CD14-positive monocyte (primary cell): ENCODE measurements at regions not wholly inside any gene's neighbourhood (a gene's known extent, or its start where the extent isn't known, plus 50 kb on each side); places are given as distances from the start of the nearest gene placed in this dataset.

Experiments used
- DNase-seq, 3 donors: peaks; one replicate each; pipeline ENCODE4 v3.0.0-alpha.2; 2011 to 2022
- H2AFZ ChIP-seq: 2 replicates; pipeline ENCODE4 v1.6.0; 2012; ENCODE audit warnings: mild to moderate bottlenecking, low read depth, low read length, inconsistent platforms; ENCODE audit not compliant: insufficient read depth, poor library complexity, severe bottlenecking
- H3K27ac ChIP-seq, 2 donors: 1 replicate in 1 of 2; 2 replicates in 1 of 2; pipeline ENCODE4 v1.5.1; 2012 to 2013; ENCODE audit warnings: low read length in 2 of 2, control low read depth in 1 of 2, inconsistent platforms in 1 of 2, low read depth in 1 of 2, mild to moderate bottlenecking in 1 of 2
- H3K27me3 ChIP-seq, 2 donors: one replicate each; pipeline versions ENCODE4 v1.6.0 to v1.6.1; 2011 to 2013; ENCODE audit warnings: low read length in 2 of 2; ENCODE audit not compliant: control insufficient read depth in 2 of 2, insufficient read depth in 2 of 2
- H3K36me3 ChIP-seq, 2 donors: replicated peaks in 1 of 2; 1 replicate in 1 of 2; 2 replicates in 1 of 2; pipeline versions ENCODE4 v1.5.1 to v1.6.1; 2012 to 2013; ENCODE audit warnings: low read length in 2 of 2, control low read depth in 1 of 2, inconsistent platforms in 1 of 2, mild to moderate bottlenecking in 1 of 2; ENCODE audit not compliant: insufficient read depth in 2 of 2, control insufficient read depth in 1 of 2
- H3K4me1 ChIP-seq, 2 donors: 1 replicate in 1 of 2; 2 replicates in 1 of 2; pipeline versions ENCODE4 v1.5.1 to v1.6.1; 2012 to 2013; ENCODE audit warnings: low read length in 2 of 2, control low read depth in 1 of 2, inconsistent platforms in 1 of 2, mild to moderate bottlenecking in 1 of 2, moderate library complexity in 1 of 2; ENCODE audit not compliant: insufficient read depth in 2 of 2, control insufficient read depth in 1 of 2
- H3K4me2 ChIP-seq: replicated peaks from 2 replicates; pipeline ENCODE3; 2012; ENCODE audit warnings: low read length, moderate library complexity, mild to moderate bottlenecking; ENCODE audit not compliant: poor library complexity, severe bottlenecking; ENCODE audit errors: extremely low read depth
- H3K4me3 ChIP-seq, 3 experiments: fragments of 200-600 bp in 1 of 3; sonication (generic) in 1 of 3; replicated peaks in 1 of 3; 1 replicate in 2 of 3; 2 replicates in 1 of 3; pipeline ENCODE4 v1.5.1; 2011 to 2013; ENCODE audit warnings: low read length in 3 of 3, mild to moderate bottlenecking in 3 of 3, control low read depth in 2 of 3, low read depth in 2 of 3, inconsistent platforms in 1 of 3, moderate library complexity in 1 of 3
- H3K79me2 ChIP-seq: 2 replicates; pipeline ENCODE4 v1.6.0; 2012; ENCODE audit warnings: mild to moderate bottlenecking, control low read depth, inconsistent platforms, low read length, moderate library complexity; ENCODE audit not compliant: insufficient read depth
- H3K9ac ChIP-seq: 2 replicates; pipeline ENCODE4 v1.6.0; 2017; ENCODE audit warnings: low read length, mild to moderate bottlenecking; ENCODE audit not compliant: insufficient read depth, poor library complexity, severe bottlenecking
- H3K9me3 ChIP-seq, 2 donors: replicated peaks in 1 of 2; 1 replicate in 1 of 2; 2 replicates in 1 of 2; pipeline versions ENCODE4 v1.5.1 to v1.6.1; 2012 to 2013; ENCODE audit warnings: low read length in 2 of 2, control low read depth in 1 of 2; ENCODE audit not compliant: control insufficient read depth in 1 of 2, insufficient read depth in 1 of 2
- H4K20me1 ChIP-seq: 2 replicates; pipeline ENCODE4 v1.6.0; 2012; ENCODE audit warnings: mild to moderate bottlenecking, low read length, control low read depth, moderate library complexity; ENCODE audit not compliant: insufficient read depth
- H3K27ac Mint-ChIP-seq, 7 donors: one replicate each; pipeline ENCODE4 v1.8.0; 2020; ENCODE audit warnings: mild to moderate bottlenecking in 7 of 7, mixed read lengths in 7 of 7, moderate library complexity in 6 of 7, inconsistent platforms in 2 of 7
- H3K27me3 Mint-ChIP-seq, 3 donors: one replicate each; pipeline ENCODE4 v1.8.0; 2021 to 2022; ENCODE audit warnings: low read depth in 3 of 3, mild to moderate bottlenecking in 3 of 3, mixed read lengths in 3 of 3, moderate library complexity in 3 of 3, inconsistent platforms in 1 of 3
- H3K36me3 Mint-ChIP-seq, 2 donors: one replicate each; pipeline ENCODE4 v1.8.0; 2020; ENCODE audit warnings: mixed read lengths in 2 of 2, inconsistent platforms in 1 of 2, mild to moderate bottlenecking in 1 of 2
- H3K4me1 Mint-ChIP-seq: one replicate; pipeline ENCODE4 v1.8.0; 2020; ENCODE audit warnings: mild to moderate bottlenecking, mixed read lengths
- H3K4me3 Mint-ChIP-seq, 2 donors: one replicate each; pipeline ENCODE4 v1.8.0; 2020; ENCODE audit warnings: mild to moderate bottlenecking in 2 of 2, mixed read lengths in 2 of 2, moderate library complexity in 1 of 2
- H3K9me3 Mint-ChIP-seq, 7 donors: one replicate each; pipeline ENCODE4 v1.8.0; 2020 to 2022; ENCODE audit warnings: mixed read lengths in 7 of 7, mild to moderate bottlenecking in 6 of 7, moderate library complexity in 6 of 7, inconsistent platforms in 2 of 7
- WGBS: methylation state at CpG from one replicate; pipeline ENCODE4 v1.1.5; 2013; ENCODE audit warnings: missing lambda C conversion rate; ENCODE audit not compliant: insufficient coverage; 5-methylcytosine and 5-hydroxymethylcytosine counted together
- intact Hi-C, 2 donors: fragments of 100-400 bp; cut with micrococcal nuclease; formaldehyde crosslinking; loops; one replicate each; pipeline versions ENCODE4 v1.15.0 to v1.15.1; 2023
- TF ChIP-seq, protein P1 (sequence below): fragments of 200-600 bp; IDR thresholded peaks from one replicate; pipeline ENCODE4 v1.8.0; 2022; ENCODE audit warnings: antibody characterized with exemption, mild to moderate bottlenecking

DNA sequence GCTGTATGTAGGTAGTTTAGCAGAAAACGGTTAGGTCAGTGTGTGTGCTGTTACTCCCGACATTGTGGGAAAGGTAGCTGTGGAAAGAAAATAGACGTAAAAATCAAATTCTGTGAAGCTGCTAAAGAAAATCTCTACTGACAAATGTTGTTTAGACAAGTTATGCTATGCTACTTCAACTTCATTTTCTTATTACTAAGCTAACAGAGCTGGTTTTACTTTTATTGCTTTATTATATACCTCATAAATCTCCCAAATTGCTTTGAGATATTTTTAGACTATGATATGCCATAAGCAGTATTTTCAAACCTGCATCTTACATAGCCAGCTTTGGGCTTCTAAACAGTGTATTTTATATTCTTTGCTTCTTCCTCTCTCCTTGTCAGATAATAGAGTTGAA is 108.2 kb upstream of the PACRGL start:
- Histone ChIP-seq H3K9ac (no peak overlapping the region), H3K79me2 (no peaks in the 10 kb centered on the region), H3K4me3 (no peak overlapping the region), H3K36me3 (no peaks in the 10 kb centered on the region), H3K4me2 (no peak overlapping the region), H3K9me3 (no peaks in the 10 kb centered on the region), H3K27ac (no peak overlapping the region), H2AFZ (no peak overlapping the region), H3K27me3 (no peaks in the 10 kb centered on the region), H3K4me1 (no peaks in the 10 kb centered on the region), H4K20me1 (no peaks in the 10 kb centered on the region)
- DNase-seq, result no peak
- Mint-ChIP-seq H3K27me3 (peaks cover 0 to 2% (median 0%) of the 10 kb centered on the region in 3 donors), H3K9me3 (no peaks in the 10 kb centered on the region), H3K27ac (no peak overlapping the region), H3K4me1 (no peaks in the 10 kb centered on the region), H3K4me3 (no peak overlapping the region), H3K36me3 (no peaks in the 10 kb centered on the region)
- TF ChIP-seq, protein P1, sequence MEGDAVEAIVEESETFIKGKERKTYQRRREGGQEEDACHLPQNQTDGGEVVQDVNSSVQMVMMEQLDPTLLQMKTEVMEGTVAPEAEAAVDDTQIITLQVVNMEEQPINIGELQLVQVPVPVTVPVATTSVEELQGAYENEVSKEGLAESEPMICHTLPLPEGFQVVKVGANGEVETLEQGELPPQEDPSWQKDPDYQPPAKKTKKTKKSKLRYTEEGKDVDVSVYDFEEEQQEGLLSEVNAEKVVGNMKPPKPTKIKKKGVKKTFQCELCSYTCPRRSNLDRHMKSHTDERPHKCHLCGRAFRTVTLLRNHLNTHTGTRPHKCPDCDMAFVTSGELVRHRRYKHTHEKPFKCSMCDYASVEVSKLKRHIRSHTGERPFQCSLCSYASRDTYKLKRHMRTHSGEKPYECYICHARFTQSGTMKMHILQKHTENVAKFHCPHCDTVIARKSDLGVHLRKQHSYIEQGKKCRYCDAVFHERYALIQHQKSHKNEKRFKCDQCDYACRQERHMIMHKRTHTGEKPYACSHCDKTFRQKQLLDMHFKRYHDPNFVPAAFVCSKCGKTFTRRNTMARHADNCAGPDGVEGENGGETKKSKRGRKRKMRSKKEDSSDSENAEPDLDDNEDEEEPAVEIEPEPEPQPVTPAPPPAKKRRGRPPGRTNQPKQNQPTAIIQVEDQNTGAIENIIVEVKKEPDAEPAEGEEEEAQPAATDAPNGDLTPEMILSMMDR, result no peak
- WGBS, result no CpG with 5 or more reads among the region's 3 CpGs
- intact Hi-C loops, result no loop called here

DNA sequence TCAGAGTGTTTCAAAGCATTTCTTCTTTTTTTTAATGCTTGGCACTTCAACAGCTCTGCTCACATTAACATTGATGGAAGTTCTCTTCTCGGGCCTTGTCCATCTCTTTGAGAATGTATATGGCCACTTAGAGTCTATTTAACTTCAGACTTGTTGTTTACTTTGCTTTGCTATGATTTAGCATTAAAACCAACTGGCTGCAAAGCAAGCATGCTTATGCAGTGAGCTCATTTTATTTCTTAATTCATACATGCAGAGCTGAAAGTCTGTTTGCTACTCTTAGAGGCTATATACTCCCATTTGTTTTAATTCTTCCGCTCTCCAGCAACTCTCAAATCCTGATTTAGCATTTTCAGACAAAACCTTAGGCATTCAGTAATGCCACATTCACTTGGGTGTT is 107.6 kb upstream of the PACRGL start:
- H3K9ac ChIP-seq, result no peak overlapping the region
- H3K79me2 ChIP-seq, result no peaks in the 10 kb centered on the region
- no peaks in the 10 kb centered on the region for H3K36me3 Mint-ChIP-seq
- no peaks in the 10 kb centered on the region for H3K27me3 ChIP-seq
- no peaks in the 10 kb centered on the region for H3K9me3 ChIP-seq
- H3K36me3 ChIP-seq, result no peaks in the 10 kb centered on the region
- H3K9me3 Mint-ChIP-seq, result no peaks in the 10 kb centered on the region
- H3K4me3 ChIP-seq, result no peak overlapping the region
- no peaks in the 10 kb centered on the region for H3K4me1 ChIP-seq
- H3K27ac ChIP-seq, result no peak overlapping the region
- no peaks in the 10 kb centered on the region for H4K20me1 ChIP-seq
- no peak overlapping the region for H3K27ac Mint-ChIP-seq
- DNase-seq, result no peak
- H3K4me1 Mint-ChIP-seq, result no peaks in the 10 kb centered on the region
- intact Hi-C loops, result no loop called here
- no peak overlapping the region for H2AFZ ChIP-seq
- WGBS, result 80% methylated on average over 1 of the region's 2 CpGs
- TF ChIP-seq, protein P1, result no peak
- H3K27me3 Mint-ChIP-seq, result peaks cover 0 to 2% (median 0%) of the 10 kb centered on the region in 3 donors
- no peak overlapping the region for H3K4me2 ChIP-seq
- H3K4me3 Mint-ChIP-seq, result no peak overlapping the region
